Activated CD8-positive, alpha-beta memory T cell treated with anti-CD3 and anti-CD28 coated beads, Interleukin-2, amount 50 U/mL, for 1 hour (primary cell): ENCODE measurements at regions not wholly inside any gene's neighbourhood (a gene's known extent, or its start where the extent isn't known, plus 50 kb on each side); places are given as distances from the start of the nearest gene placed in this dataset.
"Not testable (repeated sequence)": the region's sequence is repeated elsewhere in the genome, so short reads cannot be mapped to it uniquely, and the experiment has no call there.

Source experiments
- DNase-seq: peaks from one replicate; pipeline ENCODE4 v3.0.0-alpha.2; 2020; ENCODE audit errors: extremely low read depth

DNA sequence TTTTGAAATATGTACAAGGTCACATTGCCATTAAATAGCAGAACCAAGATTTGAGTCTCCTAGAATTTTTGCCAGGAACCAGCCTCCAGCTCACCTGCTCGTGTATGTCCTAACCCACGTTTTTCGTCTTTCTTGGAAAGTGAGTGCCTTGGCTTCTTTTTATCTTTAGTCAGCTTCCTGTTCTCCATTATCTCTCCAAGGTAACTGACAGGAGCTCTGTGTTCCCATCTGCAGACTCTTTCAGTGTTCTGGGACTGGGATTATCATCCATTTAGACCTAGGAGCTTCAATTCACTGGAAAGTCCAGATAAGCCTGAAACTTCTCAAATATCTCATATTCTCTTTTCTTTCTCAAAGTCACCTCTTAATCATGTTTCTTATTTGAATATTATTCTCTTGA is 193.7 kb downstream of the ZIC5 start:
- DNase-seq: no peak

DNA sequence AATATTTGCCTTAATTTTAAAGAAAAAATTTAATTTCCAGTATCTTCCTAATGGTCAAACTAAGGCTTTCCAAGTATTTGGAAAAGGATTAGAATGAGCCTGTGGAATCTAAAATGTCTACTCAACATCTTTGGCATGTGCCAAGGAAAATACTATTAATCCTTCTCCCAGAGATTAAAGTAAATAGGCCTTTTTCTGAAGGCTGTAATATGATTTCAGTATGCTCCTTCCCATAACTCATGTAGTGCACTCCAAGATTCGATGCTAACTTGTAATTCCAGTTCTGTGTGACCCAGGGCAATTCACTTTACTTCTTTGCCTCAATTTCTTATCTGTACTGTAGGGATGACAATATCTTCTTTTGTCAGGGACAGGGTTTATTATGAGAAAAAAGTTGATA is 196.9 kb downstream of the ZIC5 start:
- DNase-seq: no peak

DNA sequence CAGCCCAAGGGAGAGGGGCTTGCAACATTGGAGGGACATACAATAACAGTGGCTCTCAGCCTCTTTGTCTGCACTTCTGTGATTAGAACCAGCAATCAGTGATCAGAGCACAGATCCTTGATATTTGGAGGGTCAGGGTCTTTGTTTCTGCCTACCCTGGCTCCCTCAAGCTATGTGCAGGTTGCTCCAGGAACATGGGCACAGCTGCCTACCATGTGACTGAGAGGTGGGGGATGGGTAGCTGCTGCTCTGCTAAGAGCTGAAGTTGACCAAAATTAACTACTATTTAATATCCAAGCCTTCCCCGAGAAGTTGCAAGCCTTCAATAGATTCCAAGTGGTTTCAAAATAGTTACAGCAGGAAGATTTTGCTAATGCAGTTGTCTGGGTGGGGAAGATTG is 202.6 kb downstream of the ZIC5 start:
- no peak for DNase-seq

DNA sequence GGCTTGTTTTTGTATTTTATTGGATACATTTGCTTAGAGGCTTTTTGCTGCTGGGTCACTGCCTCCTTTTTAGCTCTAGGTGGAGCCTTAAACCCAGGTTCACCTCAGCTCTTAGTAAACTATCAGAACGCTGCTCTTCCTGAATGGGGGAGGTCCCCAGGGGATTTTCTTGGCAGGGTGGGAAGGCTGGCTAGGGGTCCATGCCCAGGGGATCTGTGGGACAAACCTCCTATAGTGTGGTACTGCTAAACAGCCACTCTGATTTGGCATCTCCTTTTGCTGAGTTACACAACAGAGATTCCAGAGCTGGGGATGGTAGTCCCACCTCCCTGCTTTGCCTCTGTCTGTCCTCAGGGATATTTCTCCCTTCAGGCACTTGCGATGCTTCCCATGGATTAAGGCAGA is 204.9 kb downstream of the ZIC5 start:
- DNase-seq: no peak

DNA sequence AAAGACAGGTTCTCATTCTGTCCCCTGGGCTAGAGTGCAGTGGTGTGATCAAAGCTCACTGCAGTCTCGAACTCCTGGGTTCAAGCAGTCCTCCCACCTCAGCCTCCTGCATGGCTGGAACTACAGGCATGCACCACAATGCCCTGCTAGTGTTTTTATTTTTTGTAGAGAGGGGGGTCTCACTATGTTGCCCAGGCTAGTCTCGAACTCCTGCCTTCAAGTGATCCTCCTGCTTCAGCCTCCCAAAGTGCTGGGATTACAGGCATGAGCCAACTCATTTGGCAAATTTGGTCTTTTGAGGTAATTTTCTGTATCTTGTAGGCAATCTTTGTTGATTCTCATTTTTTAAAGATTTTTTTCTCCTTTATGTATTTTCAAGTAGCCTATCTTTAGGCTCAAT is 205.7 kb downstream of the ZIC5 start:
- DNase-seq: no peak

DNA sequence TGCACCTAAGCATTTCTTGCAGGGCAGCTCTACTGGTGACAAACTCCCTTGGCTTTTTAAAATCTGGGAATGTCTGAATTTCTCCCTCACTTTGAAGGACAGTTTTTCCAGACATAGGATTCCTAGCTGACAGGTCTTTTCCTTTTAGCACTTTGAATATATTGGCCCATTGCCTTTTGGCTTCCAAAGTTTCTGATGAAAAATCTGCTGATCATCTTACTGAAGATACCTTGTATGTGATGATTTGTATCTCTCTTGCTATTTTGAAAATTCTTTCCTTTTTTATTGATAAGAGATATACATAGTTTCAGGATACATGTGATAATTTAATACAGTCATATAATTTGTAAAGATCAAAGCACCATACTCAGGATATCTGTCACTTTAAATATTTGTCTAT is 211.1 kb downstream of the ZIC5 start:
- DNase-seq: no peak

DNA sequence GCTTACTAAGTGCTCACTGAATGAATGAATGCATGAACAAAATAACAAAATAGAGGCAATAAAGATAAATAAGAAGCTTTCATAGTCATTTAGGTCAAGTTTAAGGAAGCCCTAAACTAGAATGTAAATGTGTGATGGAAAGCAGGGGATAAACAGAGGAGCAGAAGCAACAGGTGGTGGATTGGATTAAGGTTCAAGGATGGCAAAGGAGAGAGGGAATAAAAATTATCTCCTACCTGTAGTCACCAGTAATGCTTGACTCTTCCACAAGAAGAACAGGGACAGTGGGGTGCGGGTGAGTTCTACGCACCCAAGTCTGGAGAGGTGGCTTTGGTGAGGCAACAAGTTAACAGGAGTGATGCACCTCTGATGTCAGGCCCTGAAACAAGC is 212.4 kb downstream of the ZIC5 start:
- DNase-seq: no peak

DNA sequence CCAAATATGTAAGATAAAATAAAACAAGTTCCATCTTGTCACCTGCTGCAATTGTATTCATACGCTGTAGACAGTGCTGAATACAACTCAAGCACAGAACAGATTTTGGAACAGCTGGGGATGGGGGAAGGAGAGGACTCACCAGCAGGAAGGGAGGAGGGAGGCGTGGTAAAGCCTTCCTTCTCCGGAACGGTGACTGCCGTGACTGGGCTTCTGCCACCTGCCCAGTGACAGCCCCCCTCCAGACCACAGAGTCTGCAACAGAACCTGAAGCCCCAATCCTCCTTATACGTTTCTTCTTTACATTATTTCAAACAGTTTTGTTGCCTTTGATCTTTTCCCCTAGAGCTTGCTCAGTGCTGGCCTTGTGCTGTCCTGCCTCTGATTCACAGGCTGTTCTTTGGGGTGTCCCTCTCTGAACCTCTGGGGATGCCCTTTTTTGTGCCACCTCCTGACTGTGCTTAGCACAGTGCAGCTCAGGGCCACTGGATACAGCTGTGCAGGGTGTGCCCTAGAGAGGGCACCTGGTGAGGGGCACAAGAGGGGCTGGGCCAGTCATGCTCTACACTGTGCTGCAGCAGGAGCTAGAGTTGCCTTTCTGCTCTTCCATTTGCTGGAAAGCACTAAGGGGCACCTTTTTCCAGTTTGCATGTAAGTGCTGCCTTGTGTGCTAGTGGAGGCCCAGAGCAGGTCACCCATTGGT is 213.0 kb downstream of the ZIC5 start:
- DNase-seq: no peak

DNA sequence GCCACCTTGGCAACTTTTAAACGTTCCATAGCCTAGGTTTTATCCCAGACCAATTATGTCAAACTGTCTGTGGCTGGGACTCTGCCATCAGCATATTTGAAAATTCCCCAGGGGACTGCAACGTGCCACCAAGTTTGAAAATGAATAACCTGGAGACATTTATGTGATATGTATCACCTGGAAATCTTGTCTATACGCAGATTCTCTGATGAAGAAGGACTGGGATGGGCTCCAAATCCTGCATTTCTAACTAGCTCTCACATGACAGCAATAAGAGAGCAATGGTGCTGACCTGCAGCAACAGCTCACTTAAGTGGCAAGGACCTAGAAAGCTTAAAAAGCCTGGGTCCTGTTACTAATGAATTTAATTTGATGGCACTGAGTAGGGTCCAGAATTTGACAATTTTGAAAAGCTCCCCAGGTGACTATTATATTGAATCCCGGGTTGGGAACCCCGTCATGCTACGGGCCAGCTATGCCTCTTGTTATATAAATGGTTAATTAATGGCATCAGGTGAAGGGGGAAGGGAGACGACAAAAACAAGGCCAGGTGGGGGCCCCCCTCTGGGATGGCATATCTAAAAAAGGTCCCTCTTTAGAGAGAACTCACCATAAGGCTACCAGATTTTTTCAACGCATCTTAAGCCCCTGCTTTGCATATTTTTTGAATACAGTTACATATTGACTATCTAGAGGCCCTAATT is 213.7 kb downstream of the ZIC5 start:
- no peak for DNase-seq

DNA sequence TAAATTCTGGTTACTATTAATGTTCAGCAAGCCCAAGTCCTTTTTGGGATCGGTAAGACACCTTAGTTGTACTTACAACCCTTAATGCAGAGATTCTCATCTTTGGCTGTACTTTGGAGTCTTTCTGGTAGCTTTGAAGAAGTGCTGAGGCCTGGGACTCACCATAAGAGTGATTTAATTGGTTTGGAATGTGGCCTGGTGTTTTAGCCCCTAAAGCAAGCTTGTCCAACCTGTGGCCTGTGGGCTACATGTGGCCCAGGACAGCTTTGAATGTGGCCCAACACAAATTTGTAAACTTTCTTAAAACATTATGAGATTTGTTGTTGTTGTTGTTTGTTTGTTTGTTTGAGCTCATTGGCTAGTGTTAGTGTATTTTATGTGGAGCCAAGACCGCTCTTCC is 215.3 kb downstream of the ZIC5 start:
- no peak for DNase-seq

DNA sequence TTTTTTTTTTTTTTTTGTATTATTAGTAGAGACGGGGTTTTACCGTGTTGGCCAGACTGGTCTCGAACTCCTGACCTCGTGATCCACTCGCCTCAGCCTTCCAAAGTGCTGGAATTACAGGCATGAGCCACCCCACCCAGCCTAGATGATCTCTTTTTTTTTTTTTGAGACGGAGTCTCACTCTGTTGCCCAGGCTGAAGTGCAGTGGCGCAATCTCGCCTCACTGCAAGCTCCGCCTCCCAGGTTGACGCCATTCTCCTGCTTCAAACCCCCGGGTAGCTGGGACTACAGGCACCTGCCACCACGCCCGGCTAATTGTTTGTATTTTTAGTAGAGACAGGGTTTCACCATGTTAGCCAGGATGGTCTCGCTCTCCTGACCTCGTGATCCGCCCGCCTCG is 216.8 kb downstream of the ZIC5 start:
- not testable (repeated sequence) for DNase-seq

DNA sequence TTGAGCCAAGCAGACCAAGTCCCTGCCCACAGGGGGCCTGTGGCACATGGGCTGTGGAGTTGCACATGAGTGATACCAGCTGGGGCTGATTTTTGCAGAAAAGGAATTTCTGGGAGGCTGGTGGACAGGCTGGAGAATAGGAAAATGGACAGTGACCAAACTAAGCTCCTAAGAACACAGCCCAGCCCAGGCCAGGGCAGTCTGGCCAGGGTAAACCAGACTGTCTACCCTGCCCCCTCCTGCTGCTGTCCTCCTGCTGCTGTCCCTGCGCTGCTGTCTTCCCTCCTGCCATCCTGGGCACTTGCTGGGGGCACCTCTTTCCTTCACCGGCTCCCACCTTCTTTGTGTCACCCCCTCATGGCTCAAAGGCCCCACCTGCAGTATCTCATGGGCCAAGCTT is 219.2 kb downstream of the ZIC5 start:
- DNase-seq: no peak

DNA sequence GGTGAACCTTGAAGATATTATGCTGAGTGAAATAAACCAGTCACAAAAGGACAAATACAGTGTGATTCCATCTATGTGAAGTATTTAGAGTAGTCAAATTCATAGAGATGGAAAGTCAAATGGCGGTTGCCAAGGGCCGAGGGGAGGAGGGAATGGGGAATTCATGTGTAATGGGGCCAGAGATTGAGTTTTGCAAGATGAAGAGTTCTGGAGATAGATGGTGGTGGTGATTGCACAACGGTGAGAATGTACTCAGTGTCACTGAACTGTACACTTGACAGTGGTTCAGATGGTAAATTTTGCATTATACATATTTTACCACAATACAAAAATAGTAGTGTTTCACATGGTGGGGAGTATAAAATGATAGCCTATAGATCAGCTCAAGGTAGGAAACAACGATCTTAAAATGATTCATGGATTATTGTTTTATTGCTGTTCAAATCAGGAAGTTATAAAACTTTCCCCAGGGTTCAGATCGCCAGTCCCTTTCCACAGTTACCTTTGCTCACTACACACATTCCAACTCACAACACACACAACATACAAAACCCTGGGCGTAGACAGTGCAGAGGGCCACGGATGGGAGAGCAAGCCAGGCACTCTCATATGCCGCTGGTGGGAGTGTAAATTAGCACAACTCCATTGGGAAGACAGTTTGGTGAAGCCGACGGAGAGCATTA is 219.9 kb downstream of the ZIC5 start:
- DNase-seq: no peak

DNA sequence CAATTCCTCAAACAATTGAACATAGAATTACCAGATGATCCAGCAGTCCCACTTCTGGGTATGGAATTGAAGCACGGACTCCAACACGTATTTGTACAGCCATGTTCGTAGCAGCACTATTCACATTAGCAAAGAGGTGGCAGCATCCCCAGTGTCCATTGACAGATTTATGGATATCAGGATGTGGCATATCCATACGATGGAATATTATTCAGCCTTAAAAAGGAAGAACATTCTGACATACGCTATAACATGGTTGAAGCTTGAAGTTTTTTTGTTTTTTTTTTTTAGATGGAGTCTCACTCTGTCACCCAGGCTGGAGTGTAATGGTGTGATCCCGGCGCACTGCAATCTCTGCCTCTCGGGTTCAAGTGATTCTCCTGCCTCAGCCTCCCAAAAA is 220.6 kb downstream of the ZIC5 start:
- no peak for DNase-seq

DNA sequence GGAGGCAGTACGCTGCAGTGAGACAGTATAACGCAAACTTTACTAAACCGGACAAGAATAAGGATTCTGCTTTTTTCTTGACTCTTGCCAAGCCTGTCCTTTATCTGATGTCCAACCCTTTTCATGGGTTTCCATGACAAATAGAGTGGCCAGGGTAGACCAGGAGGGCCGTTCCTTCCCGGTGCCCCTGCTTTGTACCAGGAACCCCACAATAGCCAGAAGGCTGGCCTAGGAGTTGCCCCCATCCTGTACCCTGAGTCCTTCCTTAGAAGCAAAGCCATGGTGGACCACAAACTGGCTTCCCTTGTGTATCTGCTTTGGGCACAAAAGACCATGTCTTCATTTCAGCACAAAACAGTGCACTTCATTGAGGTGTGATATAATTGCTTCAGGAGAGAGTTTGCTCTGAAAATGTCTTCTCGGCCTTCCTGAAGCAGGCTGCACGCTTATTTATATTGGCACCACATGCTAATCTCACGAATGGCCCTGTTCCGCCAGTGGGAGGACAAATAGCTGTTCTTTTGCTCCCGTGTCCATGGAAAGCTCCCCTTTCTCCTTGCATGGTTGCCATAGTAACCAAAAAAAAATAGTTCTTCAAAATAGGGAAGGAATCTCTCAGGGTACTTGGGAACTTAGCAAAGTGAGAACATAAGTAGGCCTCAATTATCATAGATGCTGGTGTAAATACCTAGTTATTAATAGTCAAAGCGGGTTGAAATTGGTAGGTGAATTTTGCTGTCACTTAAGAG is 222.1 kb downstream of the ZIC5 start:
- DNase-seq: no peak

DNA sequence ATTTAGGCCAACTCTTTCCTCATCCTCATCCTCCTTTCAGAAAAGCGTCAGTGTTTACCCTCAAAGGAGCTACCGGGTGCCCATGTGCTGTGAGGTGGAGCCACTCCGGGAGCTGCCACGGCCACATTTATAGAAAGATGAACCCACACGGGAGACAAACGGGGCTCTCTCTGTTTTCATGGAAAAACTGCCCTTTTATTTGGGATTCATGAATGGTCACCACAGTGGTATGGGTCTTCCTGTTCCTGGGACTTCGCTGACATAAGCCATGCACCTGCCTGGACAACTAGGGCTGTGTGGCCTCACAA is 224.2 kb downstream of the ZIC5 start:
- DNase-seq: no peak

DNA sequence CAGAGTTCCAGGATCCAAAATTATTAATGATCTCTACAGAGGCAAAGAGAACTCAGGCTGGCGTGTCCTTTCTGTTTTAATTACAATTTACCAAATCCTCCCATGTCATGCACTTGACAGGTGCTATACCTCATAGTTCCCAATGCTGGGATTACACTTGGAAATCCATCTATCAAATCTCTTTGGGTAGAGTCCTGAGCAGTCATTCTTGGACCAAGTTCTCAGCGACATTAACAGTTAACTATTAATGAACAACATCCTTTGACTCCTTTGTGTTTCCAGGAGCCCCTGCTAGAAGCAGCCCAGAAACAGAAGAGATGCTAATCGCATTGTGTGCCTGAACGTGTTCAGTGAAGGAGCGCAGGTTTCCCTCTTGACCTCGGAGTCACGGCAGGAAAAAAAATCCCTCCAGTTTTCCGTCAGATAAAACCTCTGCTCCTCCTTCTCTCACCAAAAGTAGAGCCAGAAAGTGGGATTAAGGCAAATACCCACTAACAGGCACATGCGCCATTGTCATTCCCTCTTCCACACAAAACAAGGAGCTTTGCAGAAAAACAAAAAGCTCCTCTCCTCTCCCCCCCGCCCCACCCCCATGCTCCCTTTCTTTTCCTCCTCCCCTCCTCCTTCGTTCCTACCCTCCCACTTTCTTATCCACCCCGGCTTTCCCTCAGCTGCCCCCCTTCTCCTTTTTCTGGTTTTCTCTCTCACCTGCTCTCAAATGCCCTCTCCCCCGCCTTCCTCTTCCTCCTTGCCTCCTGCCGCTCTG is 224.7 kb downstream of the ZIC5 start:
- DNase-seq: no peak

DNA sequence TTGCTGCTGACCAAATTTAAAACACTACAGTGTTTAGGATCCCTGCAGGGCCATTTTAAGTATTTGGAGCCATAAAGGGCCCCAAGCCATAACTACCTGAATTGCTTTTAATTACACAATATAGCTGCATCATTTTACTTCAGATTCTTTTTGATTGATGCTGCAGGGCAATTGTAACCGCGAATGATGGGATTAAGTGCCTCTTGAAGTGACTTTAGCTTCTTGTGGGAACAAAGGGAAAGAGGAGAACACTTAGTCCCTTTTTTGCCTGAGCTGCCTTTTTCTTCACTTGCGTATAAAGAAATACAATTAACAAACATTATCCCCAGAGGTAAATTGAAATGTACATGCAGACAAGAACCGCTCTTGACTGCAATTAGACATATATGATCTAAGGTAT is 228.5 kb downstream of the ZIC5 start:
- no peak for DNase-seq

DNA sequence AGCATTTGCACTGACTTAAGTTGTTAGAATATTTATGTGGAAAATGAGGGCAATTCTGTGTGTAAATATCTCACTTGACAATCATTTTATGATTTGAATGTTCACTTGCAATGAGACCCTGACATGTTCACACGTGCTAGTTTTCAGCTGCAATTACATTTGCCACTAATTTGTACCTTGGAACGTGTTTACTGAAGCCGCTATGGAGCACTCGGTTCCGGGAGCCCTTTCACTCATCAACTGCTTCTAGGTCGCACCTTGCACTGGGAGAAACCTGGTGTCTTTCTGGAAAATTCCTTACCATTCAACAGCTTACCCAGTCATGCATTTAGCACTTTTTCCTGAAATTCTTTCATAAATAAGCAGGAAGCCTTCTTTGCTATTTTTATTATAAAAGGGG is 229.6 kb downstream of the ZIC5 start:
- no peak for DNase-seq

DNA sequence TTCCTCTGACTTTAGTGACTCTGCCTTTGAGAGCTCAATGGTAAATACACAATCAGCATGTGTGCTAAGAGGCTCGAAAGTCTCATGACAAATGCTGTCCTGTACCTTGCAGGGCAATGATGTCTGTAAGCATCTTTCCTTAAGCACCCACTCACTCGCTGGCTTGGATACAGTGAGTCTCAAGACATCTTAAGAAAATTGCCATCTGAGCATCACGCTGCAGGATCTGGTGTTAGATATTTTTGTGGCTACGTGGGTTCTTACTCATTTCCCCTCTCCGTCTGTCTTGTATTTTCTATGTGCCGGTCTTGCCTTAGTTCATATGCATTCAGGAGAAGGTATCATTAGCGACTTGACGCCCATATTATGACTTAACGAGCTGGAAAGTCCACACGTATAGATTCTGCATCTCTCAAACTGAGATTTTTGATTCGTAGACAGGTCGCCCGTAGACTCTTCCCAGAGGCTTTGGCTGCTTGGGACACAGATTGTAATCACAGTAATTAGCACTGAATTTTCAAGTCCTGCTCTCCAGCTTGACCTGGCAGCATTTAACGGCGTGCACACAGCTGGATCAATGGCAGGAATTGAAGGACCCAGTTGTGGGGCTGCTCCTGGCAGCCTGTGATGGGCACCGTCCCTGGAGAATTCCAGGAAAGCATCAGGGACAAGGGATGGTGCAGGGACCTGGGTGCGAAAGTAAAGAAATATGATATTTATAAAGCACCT is 231.2 kb downstream of the ZIC5 start:
- DNase-seq: no peak

DNA sequence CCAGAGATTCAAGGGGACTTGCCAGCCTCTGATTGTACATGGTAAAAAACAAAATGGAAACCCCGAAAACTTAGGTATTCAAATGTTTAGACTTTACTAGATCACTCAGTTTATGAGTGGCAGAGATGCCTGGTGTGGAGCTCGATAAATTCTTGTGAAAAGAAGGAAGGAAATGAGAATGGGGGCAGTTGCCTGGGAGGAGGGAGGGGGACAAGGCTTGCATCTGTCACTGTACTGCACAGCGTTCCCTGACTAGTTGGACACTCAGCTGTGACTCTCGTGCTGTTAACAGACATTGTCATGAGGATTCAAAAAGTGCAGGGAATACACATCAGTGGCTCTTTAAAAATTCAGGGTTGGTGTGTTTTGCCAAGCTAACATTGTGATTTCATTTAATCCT is 232.9 kb downstream of the ZIC5 start:
- DNase-seq: no peak
